GM23338 (cell line): ENCODE measurements at regions not wholly inside any gene's neighbourhood (a gene's known extent, or its start where the extent isn't known, plus 50 kb on each side); places are given as distances from the start of the nearest gene placed in this dataset.

Source experiments
- ATAC-seq: fragments of 200-7000 bp; cut with Tn5 transposase; 3 replicates; pipeline ENCODE4 v1.9.1; 2020
- DNase-seq: peaks from one replicate; pipeline ENCODE4 v3.0.0-alpha.2; 2015; ENCODE audit warnings: low spot score
- H2AFZ ChIP-seq: fragments of 200-600 bp; sonication (generic); 2 replicates; pipeline ENCODE4 v1.8.0; 2016; ENCODE audit warnings: antibody characterized with exemption, mild to moderate bottlenecking, moderate library complexity
- H3F3A ChIP-seq: fragments of 200-600 bp; sonication (generic); replicated peaks from 2 replicates; pipeline ENCODE4 v1.8.0; 2017; ENCODE audit warnings: antibody characterized with exemption, mixed run types, low read depth
- H3K27ac ChIP-seq: fragments of 200-600 bp; sonication (generic); 2 replicates; pipeline ENCODE4 v1.6.1; 2016; ENCODE audit warnings: low read depth
- H3K27me3 ChIP-seq: fragments of 200-600 bp; sonication (generic); 2 replicates; pipeline ENCODE4 v1.8.0; 2016; ENCODE audit warnings: mild to moderate bottlenecking, mixed run types, moderate library complexity; ENCODE audit not compliant: insufficient read depth
- H3K36me3 ChIP-seq: fragments of 200-600 bp; sonication (generic); 2 replicates; pipeline ENCODE4 v1.8.0; 2016; ENCODE audit warnings: mild to moderate bottlenecking; ENCODE audit not compliant: insufficient read depth
- H3K4me1 ChIP-seq: fragments of 200-600 bp; sonication (generic); 2 replicates; pipeline ENCODE4 v1.8.0; 2016; ENCODE audit warnings: mild to moderate bottlenecking, moderate library complexity; ENCODE audit not compliant: insufficient read depth
- H3K4me2 ChIP-seq: fragments of 200-600 bp; sonication (generic); 2 replicates; pipeline ENCODE4 v1.7.1; 2017; ENCODE audit warnings: mixed run types
- H3K4me3 ChIP-seq: fragments of 200-600 bp; sonication (generic); 2 replicates; pipeline ENCODE4 v1.6.1; 2016; ENCODE audit warnings: mixed run types
- H3K79me2 ChIP-seq: fragments of 200-600 bp; sonication (generic); replicated peaks from 2 replicates; pipeline ENCODE4 v1.8.0; 2017; ENCODE audit warnings: mild to moderate bottlenecking; ENCODE audit not compliant: insufficient read depth
- H3K9me2 ChIP-seq: fragments of 200-600 bp; sonication (generic); 2 replicates; pipeline ENCODE4 v1.8.0; 2017; ENCODE audit not compliant: insufficient read depth
- H4K20me1 ChIP-seq: fragments of 200-600 bp; sonication (generic); replicated peaks from 2 replicates; pipeline ENCODE4 v1.8.0; 2017; ENCODE audit warnings: mild to moderate bottlenecking; ENCODE audit not compliant: insufficient read depth
- H3K27ac Mint-ChIP-seq: 2 replicates; pipeline ENCODE4 v1.8.0; 2020; ENCODE audit warnings: inconsistent platforms, mild to moderate bottlenecking, moderate library complexity, mixed read lengths
- H3K27me3 Mint-ChIP-seq: 3 replicates; pipeline ENCODE4 v1.8.0; 2022; ENCODE audit warnings: low read depth, mild to moderate bottlenecking, moderate library complexity, mixed read lengths, inconsistent platforms; ENCODE audit not compliant: insufficient read depth, poor library complexity
- H3K36me3 Mint-ChIP-seq: 3 replicates; pipeline ENCODE4 v1.8.0; 2021; ENCODE audit warnings: low read depth, mild to moderate bottlenecking, inconsistent platforms, moderate library complexity, mixed read lengths
- H3K4me1 Mint-ChIP-seq: 3 replicates; pipeline ENCODE4 v1.8.0; 2020; ENCODE audit warnings: mild to moderate bottlenecking, inconsistent platforms, mixed read lengths
- H3K4me3 Mint-ChIP-seq: 3 replicates; pipeline ENCODE4 v1.8.0; 2021; ENCODE audit warnings: moderate library complexity, mild to moderate bottlenecking, inconsistent platforms, mixed read lengths
- H3K9me3 Mint-ChIP-seq: 3 replicates; pipeline ENCODE4 v1.8.0; 2020; ENCODE audit warnings: moderate library complexity, mild to moderate bottlenecking, inconsistent platforms, mixed read lengths
- CREB1 ChIP-seq: fragments of 250-450 bp; sonication (Bioruptor Pico); IDR thresholded peaks from 2 replicates; pipeline ENCODE4 v1.5.0; 2020; ENCODE audit warnings: low read depth, mild to moderate bottlenecking, moderate library complexity
- ETS1 ChIP-seq: IDR thresholded peaks from 2 replicates; pipeline ENCODE4 v1.6.1; 2016; ENCODE audit warnings: antibody characterized with exemption
- EZH2 ChIP-seq: fragments of 200-600 bp; sonication (generic); IDR thresholded peaks from one replicate; pipeline ENCODE4 v1.8.0; 2017; ENCODE audit warnings: antibody characterized with exemption, mild to moderate bottlenecking, low read depth; ENCODE audit not compliant: unreplicated experiment
- EZH2phosphoT487 ChIP-seq: fragments of 200-600 bp; sonication (generic); IDR thresholded peaks from one replicate; pipeline ENCODE4 v1.8.1; 2018; ENCODE audit warnings: antibody characterized with exemption; ENCODE audit not compliant: unreplicated experiment
- NANOG ChIP-seq: IDR thresholded peaks from 2 replicates; pipeline ENCODE4 v1.6.1; 2016; ENCODE audit warnings: antibody characterized with exemption, borderline replicate concordance
- STAT1 ChIP-seq: IDR thresholded peaks from one replicate; pipeline ENCODE4 v1.6.1; 2016; ENCODE audit warnings: antibody characterized with exemption; ENCODE audit not compliant: unreplicated experiment
- ZNF114 ChIP-seq: fragments of 250-450 bp; sonication (Bioruptor Pico); IDR thresholded peaks from 2 replicates; pipeline ENCODE4 v1.5.0; 2020; ENCODE audit warnings: mild to moderate bottlenecking, moderate library complexity
- ZNF462 ChIP-seq: fragments of 250-450 bp; sonication (Bioruptor Pico); IDR thresholded peaks from 2 replicates; pipeline ENCODE4 v1.5.0; 2020; ENCODE audit warnings: mild to moderate bottlenecking, moderate library complexity

- no peak for TF ChIP-seq ZNF462 (CRISPR knock-in tag)
- no peak for TF ChIP-seq NANOG
- no peak for TF ChIP-seq EZH2phosphoT487
- TF ChIP-seq EZH2 = no peak
Observed at GRCh38 chr18:67893916-67894315, 377.4 kb upstream of the DSEL start (continued).

GRCh38 chr18:67876871-67877270, 360.4 kb upstream of the DSEL start:
- Histone ChIP-seq H3K27ac (no peak overlapping the region), H3K79me2 (no peaks in the 10 kb centered on the region), H4K20me1 (no peaks in the 10 kb centered on the region), H3K27me3 (no peaks in the 10 kb centered on the region), H3K9me2 (no peaks in the 10 kb centered on the region), H2AFZ (no peak overlapping the region), H3K4me3 (no peak overlapping the region), H3K4me2 (no peak overlapping the region), H3K36me3 (no peaks in the 10 kb centered on the region), H3K4me1 (no peaks in the 10 kb centered on the region), H3F3A (no peaks in the 10 kb centered on the region)
- no peak overlapping the region for H3K4me3 Mint-ChIP-seq
- ATAC-seq (no peak), DNase-seq (no peak)
- no peak overlapping the region for H3K27ac Mint-ChIP-seq
- peaks cover 3% of the 10 kb centered on the region; the same call in 2 of the 3 replicates for H3K4me1 Mint-ChIP-seq
- no peaks in the 10 kb centered on the region for H3K27me3 Mint-ChIP-seq
- no peaks in the 10 kb centered on the region for H3K9me3 Mint-ChIP-seq
- no peaks in the 10 kb centered on the region for H3K36me3 Mint-ChIP-seq
- no peak for TF ChIP-seq CREB1 (CRISPR knock-in tag)
- TF ChIP-seq STAT1 = no peak
- TF ChIP-seq ETS1 = no peak
- TF ChIP-seq ZNF462 (CRISPR knock-in tag) = no peak
- TF ChIP-seq ZNF114 (CRISPR knock-in tag) = no peak
- no peak for TF ChIP-seq EZH2phosphoT487
